Activated CD4-positive, alpha-beta T cell treated with anti-CD3 and anti-CD28 coated beads, Interleukin-2, amount 50 U/mL, for 24 hours (primary cell): ENCODE measurements at regions not wholly inside any gene's neighbourhood (a gene's known extent, or its start where the extent isn't known, plus 50 kb on each side); places are given as distances from the start of the nearest gene placed in this dataset.
"Not testable (repeated sequence)": the region's sequence is repeated elsewhere in the genome, so short reads cannot be mapped to it uniquely, and the experiment has no call there.

Source experiments
- DNase-seq, 2 donors: peaks; one replicate each; pipeline ENCODE4 v3.0.0-alpha.2; 2020; ENCODE audit warnings: low read depth in 1 of 2, low spot score in 1 of 2

DNA sequence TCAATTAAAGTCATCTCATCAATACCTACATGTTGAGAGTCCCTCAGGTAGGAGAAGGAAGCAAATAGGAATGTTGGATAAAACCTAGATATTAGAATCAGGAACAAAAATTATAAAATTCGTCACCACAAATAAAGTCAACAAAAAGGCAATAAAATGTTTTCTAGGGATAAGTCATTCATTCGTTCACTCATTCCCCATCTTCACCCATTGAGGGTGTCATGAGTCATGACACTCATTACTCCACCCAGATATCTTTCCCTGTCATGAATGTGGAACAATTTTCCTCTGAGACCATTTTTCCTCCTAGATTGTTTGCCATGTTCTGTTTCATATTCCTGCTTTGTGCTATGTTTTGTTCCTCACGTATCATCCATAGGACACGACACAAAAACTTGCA lies 50.9 kb upstream of the OLIG3 start:
- no peak for DNase-seq

DNA sequence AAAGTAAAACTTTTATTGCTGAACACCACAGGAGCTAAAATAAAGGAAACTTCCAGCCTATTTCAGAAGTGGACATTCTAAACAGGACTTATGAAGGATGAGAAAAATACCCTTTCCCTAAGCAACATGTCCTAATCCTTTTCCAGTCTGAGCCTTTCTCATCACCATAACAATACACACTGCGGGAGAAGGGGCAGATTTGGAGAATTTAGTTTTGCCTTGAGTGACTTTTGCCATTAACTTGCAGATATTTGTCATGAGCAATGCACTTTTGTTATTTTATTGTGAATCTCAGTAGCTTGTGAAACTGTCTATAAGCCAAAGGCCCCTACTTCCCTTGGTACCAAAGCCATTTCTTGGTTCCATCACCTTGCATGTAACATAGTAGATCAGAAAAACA lies 53.0 kb upstream of the OLIG3 start:
- DNase-seq: no peak

DNA sequence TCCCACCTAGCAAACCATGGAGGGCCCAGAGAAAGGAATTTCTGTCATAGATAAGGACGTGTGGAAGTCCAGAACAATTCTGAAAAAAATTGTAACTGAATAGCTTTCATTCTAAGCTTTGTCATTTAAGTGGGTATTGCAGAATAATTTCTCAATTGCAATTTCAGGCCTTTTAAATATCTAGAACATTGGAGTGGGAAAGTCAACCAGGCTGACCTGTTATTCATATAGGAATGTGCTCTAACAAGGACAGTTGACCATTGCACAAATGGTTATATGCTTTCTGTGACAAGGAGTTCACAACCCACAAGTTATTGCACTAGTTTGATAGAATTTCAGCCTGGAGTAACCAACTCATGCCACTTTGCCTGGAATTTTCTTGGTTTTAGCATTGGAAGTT lies 53.4 kb upstream of the OLIG3 start:
- no peak for DNase-seq

DNA sequence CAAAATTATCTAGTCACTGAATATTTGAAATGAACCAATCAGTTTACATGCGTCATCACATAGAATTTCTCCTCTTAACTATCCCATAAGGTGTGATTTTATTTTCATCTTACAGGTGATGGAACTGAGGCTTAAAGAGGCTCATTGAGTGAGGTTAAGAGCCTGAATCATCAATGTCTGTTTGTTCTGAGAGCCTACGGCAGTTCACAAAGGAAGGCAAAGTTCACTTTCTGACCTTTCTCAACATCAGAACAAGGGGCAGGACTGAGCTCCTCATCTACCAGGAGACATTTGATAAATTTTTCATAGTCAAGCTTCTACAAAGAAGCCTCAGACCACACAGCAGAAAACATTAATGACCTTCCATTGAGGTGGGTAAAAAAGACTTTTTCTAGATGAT lies 54.9 kb upstream of the OLIG3 start:
- no peak for DNase-seq

DNA sequence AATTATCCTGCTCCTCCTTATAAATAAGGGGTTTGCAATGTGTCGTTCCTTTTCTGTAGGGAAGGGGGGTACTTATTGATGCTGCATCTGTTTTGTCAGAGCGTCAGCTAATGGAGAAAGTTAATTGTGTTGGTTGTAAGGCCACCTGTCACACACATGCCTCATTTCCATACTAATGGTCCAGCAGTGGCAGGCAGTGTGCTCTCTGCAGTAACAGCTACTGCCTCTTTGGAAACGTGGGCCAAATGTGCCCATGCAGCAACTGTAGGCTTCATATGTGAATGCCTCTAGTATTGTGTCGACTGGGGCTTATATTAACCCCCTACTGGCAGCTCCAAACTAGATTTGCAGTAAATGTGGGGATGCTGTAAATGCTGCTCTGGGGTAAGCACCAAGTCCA lies 56.3 kb upstream of the OLIG3 start:
- DNase-seq: no peak

DNA sequence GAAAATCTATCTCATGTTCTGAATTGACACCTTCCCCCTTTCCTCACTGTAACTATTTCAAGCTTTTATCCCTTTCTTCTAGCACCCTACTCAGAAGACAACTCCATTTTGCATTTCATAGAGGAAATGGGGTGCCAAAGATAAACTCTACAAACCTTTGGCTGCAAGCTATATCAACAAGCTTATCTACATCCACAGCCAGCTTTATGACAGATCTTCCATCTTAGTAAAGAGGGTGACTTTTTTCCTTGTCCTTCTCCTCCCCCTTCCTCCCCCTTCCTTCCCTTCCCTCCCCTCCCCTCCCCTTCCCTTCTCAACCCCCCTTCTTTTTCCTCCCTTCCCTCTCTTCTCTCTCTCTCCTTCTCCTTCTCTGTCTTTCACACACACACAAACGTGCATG lies 58.0 kb upstream of the OLIG3 start:
- DNase-seq: no peak

DNA sequence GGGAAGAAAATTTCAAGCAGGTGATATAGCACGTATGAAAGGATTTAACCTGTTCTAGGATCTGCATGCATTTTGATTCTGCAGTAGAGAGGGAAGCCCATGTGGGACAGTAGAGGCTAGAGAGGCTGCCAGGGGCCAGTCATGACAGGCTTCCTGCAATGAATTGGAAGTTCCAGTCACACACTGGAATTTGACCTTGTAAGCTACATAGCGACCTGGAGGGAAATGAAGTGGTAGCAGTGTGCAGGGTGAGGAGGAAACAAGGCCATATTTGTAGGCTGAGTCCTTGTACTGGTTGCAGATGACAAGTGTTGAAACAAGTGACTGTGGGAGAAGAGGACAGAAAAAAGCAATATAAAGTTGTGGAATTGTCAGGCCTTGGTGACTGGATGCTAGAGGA lies 58.6 kb upstream of the OLIG3 start:
- no peak for DNase-seq

DNA sequence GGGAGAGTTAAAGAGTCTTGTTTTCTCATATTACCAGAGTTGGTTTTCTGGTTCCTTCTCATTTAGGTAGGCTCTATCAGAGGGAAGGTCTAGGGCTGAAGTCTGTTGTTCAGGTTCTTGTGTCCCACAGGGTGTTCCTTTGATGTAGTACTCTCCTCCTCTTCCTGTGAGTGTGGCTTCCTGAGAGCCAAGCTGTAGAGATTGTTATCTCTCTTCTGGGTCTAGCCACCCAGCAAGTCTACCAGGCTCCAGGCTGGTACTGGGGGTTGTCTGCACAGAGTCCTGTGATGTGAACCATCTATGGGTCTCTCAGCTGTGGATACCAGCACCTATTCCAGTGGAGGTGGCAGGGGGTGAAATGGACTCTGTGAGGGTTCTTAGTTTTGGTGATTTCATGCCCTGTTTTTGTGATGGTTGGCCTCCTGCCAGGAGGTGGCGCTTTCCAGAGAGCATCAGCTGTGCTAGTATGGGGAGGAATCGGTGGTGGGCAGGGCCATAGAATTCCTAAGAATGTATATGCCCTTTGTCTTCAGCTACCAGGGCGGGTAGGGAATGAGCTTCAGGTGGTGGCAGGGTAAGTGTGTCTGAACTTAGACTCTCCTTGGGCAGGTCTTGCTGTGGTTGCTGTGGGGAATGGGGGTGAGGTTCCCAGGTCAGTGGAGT lies 65.5 kb upstream of the OLIG3 start:
- DNase-seq: not testable (repeated sequence)

DNA sequence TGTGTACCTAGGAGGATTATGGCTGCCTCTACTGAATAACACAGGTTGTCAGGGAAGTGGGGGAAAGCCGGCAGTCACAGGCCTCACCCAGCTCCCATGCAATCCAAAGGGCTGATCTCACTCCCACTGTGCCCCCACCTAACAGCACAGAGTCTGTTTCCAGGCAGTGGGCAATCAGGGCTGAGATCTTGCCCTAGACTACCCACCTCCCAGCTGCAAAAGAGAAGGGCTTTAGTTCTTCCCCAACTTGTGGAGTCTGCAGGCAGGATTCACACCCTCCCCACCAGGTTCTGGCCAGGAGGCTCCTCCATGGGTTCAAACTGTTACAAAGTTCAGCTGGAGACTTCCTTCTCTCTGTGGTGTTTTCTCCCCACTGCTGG lies 66.0 kb upstream of the OLIG3 start:
- DNase-seq: no peak

DNA sequence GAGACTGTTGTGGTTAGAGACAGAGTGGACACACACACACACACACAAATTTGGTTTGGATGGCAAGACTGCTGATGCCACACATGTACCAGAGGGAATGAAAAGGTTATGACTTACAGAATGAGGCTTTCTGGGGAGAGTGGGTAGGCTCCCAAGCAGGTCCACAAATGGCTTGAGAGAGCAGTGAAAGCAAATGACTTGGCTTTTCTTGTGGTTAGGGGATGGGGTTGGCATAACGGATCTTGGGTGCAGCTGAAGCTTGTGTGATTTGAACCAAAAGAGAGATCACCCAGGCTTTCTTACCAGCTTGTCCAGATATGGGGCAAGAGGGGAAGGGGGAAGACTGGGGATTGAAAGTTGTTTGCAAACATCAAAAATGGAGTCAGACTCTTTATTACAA lies 73.9 kb upstream of the OLIG3 start:
- no peak for DNase-seq

DNA sequence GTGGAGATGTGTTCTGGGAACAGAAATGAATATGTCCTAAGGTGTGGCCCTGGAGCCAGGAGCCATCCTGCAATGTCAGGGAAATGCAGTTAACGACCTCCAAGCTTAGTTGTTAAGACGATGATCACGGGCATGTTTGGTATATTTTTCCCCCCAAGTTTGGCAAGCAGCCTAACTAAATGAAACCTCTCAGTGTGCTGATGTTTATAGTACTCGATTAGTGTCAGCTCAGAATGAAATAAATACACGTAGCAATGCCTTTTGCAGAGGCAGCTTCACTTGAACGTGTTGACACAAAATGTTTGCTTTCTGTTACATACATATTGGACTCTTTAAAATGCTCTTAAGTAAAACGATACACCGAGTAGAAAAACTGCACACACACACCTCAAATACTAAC lies 76.2 kb upstream of the OLIG3 start:
- DNase-seq: no peak

DNA sequence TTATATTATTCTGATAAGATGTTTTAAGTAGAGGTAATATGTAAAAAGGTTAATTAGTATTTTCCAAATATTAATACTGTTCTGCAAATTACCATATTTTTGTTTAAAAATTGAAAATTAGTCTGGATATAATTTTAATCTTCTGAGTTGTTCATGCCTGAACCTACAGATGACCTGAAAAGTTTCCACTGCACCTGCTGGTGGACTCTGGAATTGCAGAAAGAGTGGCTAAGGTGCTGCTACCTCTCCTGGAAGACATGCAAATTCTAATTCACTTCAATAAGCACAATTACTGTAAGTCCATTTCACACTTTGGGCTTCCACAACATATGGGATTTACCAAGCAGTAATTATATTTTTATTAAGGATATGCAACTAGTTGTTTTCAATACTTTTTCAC lies 77.7 kb upstream of the OLIG3 start:
- DNase-seq: peak; percentile 28 to 54

DNA sequence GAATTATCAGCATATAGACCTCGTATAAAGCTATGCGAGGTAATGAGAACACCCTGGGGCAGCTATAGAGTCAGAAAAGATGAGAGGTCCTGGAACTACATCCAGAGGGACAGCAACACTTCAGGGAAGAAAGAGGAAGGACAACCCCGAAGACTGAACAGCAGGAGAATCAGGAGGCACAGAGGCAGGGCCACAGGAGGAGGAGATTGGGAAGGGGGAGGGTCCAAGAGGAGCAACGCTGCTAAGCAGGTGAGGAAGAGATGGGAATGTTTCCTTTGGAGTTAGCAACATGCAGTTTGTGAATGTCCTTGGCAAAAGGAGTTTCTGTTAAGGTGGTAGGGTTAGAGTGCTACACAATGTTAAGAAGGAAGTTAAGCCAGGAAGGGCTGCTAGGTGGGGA lies 79.5 kb upstream of the OLIG3 start:
- no peak for DNase-seq

DNA sequence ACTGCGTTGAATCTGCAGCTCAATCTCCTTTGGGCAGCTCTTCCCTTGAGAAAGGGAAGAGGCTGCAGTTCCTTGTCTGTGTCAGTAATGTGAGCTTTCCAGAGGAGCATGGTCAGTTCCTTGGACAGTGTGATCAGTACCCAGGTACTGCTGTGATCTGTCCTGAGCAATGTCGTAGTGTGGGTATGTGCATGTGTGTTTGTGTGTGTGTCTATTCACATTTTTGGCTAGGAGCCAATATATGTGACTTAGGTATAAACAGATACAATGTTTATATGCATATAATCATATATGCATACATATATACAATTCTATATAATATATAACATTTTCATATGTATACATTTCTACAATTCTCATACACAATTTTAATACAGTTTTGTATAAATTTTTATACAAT lies 85.4 kb upstream of the OLIG3 start:
- no peak for DNase-seq

DNA sequence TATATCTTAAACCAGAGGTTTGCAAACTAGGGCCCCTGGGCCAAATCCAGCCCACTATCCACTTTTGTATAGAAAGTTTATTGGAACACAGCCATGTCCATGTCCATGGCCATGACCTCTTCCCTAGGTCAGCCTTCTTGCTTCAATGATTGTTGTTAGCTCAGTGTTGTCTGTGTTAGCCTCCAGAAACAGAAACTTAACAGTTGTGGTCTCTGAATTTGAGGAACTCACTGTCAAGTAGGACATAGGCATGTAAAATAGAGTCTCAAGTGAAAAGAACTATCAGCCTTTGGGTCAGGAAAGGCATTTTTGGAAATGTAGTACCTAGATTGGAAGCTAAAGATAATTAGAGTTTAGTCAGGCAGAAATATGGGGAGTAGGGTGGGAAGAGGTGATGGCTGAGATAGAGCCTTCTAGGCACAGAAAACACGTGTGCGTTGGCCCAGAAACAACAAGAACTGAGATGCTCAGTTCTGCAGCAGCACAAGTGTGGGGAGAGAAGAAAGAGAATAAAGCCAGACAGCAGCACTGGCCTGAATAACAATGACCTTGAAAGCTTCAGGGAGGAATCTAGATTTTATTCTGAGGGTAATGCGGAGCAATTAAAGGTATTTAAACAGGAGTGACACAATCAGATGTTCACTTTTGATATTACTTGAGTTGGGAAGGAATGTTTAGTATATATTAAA lies 87.0 kb upstream of the OLIG3 start:
- DNase-seq: no peak

DNA sequence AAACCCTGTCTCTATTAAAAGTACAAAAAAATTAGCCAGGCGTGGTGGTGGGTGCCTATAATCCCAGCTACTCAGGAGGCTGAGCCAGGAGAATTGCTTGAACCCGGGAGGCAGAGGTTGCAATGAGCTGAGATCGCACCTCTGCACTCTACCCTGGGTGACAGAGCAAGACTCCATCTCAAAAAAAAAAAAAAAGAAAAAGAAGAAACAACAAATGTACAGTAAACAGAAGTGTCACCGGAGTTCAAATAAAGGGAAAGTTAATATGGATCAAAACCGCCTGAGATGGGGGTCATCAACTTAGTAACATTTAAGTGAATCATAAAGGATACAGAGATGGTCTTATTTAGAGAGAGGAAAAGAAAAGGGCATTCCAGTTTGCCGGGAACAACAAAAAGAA lies 89.3 kb upstream of the OLIG3 start:
- not testable (repeated sequence) for DNase-seq

DNA sequence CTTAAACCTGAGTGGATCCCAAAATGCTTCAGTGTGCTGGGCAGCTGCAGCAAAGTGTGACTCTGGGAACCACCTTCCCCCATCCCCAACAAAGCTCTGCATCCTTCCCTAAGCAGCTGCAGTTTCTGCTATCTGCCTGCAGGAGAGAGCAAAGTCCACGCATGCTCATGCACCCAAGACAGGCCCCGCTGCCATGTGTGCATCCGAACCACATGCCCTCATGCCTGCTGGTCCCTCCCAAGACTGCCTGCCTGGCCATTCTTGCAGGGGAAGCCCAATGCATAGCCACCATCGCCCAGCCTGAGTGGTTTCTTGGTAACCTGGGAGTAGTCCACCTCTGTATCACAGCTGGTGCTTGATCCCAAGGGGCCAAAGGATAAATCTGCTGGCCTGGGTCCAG lies 94.3 kb upstream of the OLIG3 start:
- no peak for DNase-seq

DNA sequence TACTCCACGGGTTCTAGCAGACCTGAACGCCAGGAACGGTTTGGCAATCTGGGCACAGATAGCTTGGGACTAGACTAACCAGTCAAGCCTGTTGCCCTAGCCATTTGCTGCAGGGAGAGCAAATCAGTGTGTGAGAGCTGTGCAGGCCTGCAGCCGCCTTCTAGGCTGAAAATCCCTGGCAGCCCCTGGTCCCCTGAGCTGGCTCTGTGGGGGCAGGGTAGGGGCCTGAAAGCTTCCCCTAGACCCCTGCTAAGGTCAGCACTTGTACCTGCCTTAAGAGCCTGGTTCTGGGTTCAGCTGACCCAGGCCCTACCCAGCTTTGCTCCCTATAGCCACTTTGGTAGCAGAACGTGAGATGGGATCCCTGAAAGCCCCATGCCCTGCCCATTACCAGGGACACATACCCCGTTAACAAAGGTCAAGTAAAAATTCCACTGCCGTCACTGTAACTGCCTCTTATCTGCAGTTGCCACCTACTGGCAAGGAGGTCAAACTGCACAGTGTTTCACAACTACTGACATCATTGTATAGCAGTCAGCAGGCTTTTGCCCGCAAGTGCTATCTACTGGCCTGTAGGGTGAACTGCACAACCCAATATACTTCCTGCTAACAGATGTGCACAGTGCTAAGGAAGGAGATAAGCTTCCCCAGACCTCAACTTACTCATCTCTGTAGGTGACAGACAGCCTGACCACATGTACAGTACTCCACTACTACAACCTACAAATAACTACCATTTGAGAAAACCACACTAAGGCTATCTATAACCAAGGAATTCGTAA lies 95.1 kb upstream of the OLIG3 start:
- peak in 1 of 2 donors; percentile 51 for DNase-seq

DNA sequence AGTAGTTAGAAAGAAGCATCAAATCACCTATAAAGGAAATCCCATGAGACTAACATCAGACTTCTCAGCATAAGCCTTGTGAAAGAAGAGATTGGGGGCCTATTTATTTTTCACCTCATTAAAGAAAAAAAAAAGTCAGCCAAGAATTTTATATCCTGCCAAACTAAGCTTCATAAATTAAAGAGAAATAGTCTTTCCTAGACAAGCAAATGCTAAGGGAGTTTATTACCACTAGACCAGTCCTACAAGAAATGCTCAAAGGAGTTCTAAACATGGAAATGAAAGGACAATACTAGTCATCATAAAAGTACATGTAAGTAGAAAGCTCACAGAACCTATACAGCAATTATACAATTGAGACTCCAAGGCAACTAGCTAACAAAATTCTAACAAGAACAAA lies 96.5 kb upstream of the OLIG3 start:
- DNase-seq: no peak

DNA sequence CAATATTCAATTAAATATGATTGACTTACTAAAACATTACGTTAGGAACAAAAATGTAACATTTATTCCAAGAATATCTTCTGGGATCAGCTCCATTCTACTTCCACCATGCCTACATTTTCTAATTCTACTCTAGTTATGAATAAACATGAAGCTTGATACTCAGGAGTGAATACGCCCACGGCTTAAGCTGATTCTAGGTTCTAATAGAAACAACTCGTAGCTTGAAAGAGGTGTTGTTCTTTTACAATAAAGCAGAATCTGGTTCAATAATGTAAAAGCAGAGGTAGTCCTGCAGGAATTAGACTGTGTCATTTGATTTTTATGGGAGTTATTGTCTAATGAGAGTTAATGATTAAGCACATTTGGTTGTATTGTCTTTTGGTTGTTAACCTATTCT lies 107.3 kb upstream of the OLIG3 start:
- no peak for DNase-seq

DNA sequence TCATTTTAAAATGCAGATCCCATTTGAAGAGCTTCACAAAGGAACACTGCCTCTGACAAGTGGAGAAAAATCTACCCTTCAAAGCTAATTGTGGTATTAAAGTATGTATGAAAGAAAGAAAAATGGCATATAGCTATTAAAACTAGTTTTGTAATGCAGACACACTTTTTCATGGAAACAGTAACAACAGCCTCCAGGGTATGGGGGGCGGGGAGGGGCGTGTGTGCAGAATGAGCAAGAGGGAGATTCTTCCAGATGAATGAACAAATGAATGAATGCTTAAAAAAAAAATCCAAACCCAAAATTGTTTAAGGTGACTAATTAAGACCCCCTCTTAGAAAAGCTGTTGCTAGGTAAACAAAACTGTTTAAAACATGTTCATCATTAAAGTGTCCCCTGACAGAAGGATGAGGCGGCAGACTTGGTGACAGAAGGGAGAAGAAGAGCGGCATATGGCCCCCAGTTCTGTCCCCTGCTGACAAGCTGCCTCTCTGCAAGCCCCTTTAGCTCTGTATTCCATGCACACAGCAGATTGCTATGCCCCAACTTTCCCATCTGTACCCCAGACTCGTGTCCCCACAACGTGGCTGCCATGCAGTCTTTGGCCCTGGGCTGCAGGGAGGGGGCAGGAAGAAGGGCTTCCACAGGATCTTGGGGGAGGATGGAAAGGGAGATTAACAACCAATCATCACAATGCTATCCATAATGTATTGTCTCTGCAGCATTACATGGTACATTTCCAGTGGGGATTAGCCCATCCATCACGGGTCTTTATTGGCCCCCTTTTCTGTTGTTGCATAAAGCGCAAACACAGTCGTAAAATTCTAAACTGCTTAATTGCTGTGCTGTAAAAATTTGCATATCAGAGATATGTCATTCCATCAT lies 108.4 kb upstream of the OLIG3 start:
- DNase-seq: no peak

DNA sequence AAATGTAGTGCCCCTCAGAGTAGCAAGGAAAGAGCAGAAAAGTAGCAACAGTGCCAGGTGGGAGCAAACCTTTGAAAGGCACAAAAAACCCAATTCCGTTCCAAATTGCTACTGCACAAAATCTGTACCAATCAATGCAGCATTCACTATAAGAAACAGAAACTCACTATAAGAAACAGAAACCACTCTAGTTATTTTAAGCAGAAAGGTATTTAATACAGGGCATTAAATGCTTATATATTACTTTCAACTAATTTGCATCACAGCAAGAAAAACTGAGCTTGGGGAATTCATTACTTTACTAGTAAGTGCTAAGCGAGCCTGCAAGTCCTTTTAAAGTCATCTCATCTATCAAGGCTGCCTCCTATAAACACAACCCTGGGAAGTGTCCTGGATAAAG lies 116.5 kb upstream of the OLIG3 start:
- DNase-seq: no peak
